Glutamatergic neuron (in vitro differentiated cells): ENCODE measurements at regions not wholly inside any gene's neighbourhood (a gene's known extent, or its start where the extent isn't known, plus 50 kb on each side); places are given as distances from the start of the nearest gene placed in this dataset.
A peak's percentile ranks its signal among the peaks of the same experiment; 100 is the strongest.
"Not testable (repeated sequence)": the region's sequence is repeated elsewhere in the genome, so short reads cannot be mapped to it uniquely, and the experiment has no call there.

ENCODE experiments used
- DNase-seq: peaks from one replicate; pipeline ENCODE4 v3.0.0; 2022
- H3K27ac Mint-ChIP-seq: one replicate; pipeline ENCODE4 v1.8.0; 2020; ENCODE audit warnings: mild to moderate bottlenecking, mixed read lengths, inconsistent platforms; ENCODE audit not compliant: unreplicated experiment
- H3K27me3 Mint-ChIP-seq: one replicate; pipeline ENCODE4 v1.8.0; 2020; ENCODE audit warnings: mild to moderate bottlenecking, moderate library complexity, mixed read lengths, inconsistent platforms; ENCODE audit not compliant: unreplicated experiment
- H3K36me3 Mint-ChIP-seq: one replicate; pipeline ENCODE4 v1.8.0; 2020; ENCODE audit warnings: mild to moderate bottlenecking, mixed read lengths, inconsistent platforms; ENCODE audit not compliant: unreplicated experiment
- H3K4me1 Mint-ChIP-seq: one replicate; pipeline ENCODE4 v1.8.0; 2020; ENCODE audit warnings: mild to moderate bottlenecking, low read depth, mixed read lengths, inconsistent platforms; ENCODE audit not compliant: unreplicated experiment
- H3K4me3 Mint-ChIP-seq: one replicate; pipeline ENCODE4 v1.8.0; 2020; ENCODE audit warnings: mild to moderate bottlenecking, mixed read lengths, inconsistent platforms; ENCODE audit not compliant: unreplicated experiment
- H3K9me3 Mint-ChIP-seq: one replicate; pipeline ENCODE4 v1.8.0; 2020; ENCODE audit warnings: mild to moderate bottlenecking, moderate library complexity, mixed read lengths, inconsistent platforms; ENCODE audit not compliant: unreplicated experiment
- TF ChIP-seq, protein P1 (sequence below): fragments of 200-600 bp; sonication (generic); IDR thresholded peaks from one replicate; pipeline ENCODE4 v1.5.0; 2021; ENCODE audit not compliant: partially characterized antibody, unreplicated experiment

DNA sequence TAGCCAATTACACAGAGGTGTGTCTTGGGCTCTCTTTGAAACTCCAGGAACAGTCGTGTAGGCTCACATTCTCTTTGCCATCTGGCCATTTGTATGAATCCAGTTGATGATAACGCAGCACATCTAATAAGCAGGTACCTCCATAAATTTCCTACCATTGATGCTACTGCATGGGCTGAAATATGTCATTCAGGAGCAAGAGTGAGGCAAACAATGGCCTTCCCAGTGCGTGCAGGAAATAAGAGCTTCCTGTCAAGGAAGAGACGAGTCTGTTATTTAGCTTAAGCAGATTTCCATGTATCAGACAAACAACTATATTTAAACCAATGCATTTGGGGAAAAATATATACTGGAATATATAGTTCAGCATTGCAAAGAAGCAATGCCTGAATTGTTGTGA lies 102.1 kb upstream of the MXRA5 start:
- Mint-ChIP-seq H3K4me3 (no peak overlapping the region), H3K9me3 (peaks cover 1% of the 10 kb centered on the region), H3K27ac (no peak overlapping the region), H3K4me1 (no peaks in the 10 kb centered on the region), H3K36me3 (no peaks in the 10 kb centered on the region), H3K27me3 (no peaks in the 10 kb centered on the region)
- no peak for DNase-seq
- TF ChIP-seq, protein P1, sequence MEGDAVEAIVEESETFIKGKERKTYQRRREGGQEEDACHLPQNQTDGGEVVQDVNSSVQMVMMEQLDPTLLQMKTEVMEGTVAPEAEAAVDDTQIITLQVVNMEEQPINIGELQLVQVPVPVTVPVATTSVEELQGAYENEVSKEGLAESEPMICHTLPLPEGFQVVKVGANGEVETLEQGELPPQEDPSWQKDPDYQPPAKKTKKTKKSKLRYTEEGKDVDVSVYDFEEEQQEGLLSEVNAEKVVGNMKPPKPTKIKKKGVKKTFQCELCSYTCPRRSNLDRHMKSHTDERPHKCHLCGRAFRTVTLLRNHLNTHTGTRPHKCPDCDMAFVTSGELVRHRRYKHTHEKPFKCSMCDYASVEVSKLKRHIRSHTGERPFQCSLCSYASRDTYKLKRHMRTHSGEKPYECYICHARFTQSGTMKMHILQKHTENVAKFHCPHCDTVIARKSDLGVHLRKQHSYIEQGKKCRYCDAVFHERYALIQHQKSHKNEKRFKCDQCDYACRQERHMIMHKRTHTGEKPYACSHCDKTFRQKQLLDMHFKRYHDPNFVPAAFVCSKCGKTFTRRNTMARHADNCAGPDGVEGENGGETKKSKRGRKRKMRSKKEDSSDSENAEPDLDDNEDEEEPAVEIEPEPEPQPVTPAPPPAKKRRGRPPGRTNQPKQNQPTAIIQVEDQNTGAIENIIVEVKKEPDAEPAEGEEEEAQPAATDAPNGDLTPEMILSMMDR = no peak

DNA sequence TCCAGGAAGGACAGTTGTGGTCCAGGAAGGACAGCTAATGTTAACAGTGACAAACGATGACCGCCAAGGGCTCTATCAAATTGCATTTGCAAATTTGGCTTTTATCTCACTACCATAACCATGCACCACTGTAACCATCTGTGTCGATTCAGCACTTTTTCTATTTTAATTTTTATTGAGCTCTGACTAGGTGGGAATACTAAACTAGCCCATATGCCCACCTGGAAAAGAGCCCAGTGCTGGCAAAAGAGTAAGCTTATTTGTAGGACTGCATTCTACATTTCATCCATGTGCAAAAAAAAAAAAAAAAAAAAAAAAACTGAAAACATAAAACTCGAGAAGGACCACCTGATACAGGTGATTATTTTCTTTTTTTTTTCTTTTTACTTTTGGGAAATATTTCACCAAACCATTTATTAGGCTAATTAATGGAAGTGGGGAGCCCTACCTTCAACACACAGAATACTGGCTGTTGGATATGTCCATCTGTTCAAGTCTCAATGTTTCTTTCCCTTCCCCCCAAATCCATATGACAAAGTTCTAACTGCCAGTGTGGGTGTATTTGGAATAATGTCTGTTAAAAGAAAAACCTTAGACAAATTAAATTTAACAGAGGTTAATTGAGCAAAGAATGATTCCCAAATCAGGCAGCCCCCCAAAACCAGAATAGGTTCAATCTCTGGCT lies 99.5 kb upstream of the MXRA5 start:
- Mint-ChIP-seq H3K9me3 (no peaks in the 10 kb centered on the region), H3K4me1 (no peaks in the 10 kb centered on the region), H3K36me3 (no peaks in the 10 kb centered on the region), H3K4me3 (no peak overlapping the region), H3K27ac (no peak overlapping the region), H3K27me3 (no peaks in the 10 kb centered on the region)
- no peak for DNase-seq
- TF ChIP-seq, protein P1 = no peak

DNA sequence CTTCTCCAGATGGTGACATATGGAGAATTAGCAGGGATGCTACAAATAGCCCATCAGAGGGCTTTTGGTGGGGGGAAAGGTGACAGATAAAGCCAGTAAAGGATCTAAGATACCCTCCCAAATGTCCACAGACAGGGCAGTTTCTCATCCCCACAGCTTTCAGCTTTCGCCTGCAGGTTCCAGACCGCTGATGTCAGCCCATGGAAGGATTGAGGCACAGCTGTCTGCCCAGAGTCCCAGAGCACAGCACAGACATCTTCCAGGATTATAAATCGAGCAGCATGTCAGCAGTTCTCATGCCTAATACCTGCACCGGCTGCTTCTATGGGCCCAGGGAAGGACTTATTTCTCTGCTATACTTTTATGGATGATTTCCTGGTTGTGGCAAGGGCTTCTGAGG lies 96.7 kb upstream of the MXRA5 start:
- TF ChIP-seq, protein P1 = no peak
- Mint-ChIP-seq H3K4me3 (no peak overlapping the region), H3K27ac (peak overlapping the region; percentile 22), H3K27me3 (no peaks in the 10 kb centered on the region), H3K4me1 (no peaks in the 10 kb centered on the region), H3K9me3 (no peaks in the 10 kb centered on the region), H3K36me3 (no peaks in the 10 kb centered on the region)
- DNase-seq = no peak

DNA sequence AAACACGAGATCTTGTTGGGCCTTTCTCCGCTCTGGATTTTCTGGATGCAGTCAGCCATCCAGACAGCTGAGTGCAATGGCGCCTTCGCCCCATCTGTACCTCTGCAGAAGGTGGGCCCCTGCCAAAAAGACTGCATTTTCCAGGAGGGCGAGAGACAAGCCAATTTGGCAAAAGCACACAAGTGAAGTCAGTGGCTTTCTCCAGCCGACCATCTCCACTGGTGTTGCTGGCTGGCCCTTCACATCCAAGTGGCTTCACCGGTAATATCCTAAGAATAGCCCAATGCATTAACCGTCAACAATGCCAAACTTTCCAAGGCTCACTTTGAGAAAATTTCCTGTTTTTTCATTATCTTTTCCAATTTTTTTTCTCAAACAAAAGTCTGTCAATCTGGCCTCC lies 96.2 kb upstream of the MXRA5 start:
- Mint-ChIP-seq H3K4me3 (no peak overlapping the region), H3K36me3 (no peaks in the 10 kb centered on the region), H3K27ac (no peak overlapping the region), H3K27me3 (no peaks in the 10 kb centered on the region), H3K9me3 (no peaks in the 10 kb centered on the region), H3K4me1 (no peaks in the 10 kb centered on the region)
- DNase-seq = no peak
- TF ChIP-seq, protein P1 = no peak

DNA sequence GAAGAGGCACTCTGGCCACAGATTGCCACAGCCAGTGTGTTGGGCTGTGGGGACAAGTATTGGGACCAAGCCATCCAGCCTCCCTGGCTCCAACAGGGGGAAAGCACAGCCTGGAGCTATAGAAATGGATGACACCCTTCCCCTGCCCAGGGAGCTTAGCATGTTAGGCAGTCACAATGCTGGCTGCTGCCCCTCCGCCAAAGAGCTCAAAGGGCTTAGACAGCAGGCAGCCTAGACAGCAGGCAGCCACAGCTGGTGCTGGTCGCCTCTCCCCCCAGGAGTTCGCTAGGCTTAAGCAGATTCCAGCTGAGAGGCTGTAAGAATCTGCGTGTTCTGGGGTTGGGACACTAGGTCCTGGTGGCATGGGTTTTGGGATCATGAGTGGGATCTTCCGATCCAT lies 94.5 kb upstream of the MXRA5 start:
- TF ChIP-seq, protein P1 = no peak
- no peak for DNase-seq
- Mint-ChIP-seq H3K27me3 (no peaks in the 10 kb centered on the region), H3K4me3 (no peak overlapping the region), H3K36me3 (no peaks in the 10 kb centered on the region), H3K9me3 (no peaks in the 10 kb centered on the region), H3K27ac (no peak overlapping the region), H3K4me1 (no peaks in the 10 kb centered on the region)

DNA sequence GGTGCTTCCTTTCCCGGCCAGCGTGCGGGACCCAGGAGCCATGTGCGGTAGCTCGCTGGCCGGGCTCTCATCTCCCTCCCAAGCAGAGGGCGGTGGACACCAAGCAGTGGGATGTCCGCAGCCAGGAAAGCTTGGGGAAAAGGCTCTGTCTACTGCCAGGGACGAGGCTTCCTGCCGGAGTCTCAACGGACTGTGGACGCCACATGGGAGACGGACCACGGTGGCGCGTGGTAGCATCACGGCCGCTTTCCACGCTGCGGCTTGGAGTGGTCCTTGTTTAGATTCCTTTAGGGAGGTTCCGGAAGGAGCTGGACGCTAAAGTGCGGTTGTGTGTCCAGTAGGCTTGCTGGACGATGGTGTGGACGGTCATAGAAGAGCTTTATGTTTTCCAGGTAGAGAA lies 89.5 kb upstream of the MXRA5 start:
- not testable (repeated sequence) for H3K27ac Mint-ChIP-seq, H3K4me3 Mint-ChIP-seq, H3K36me3 Mint-ChIP-seq, H3K4me1 Mint-ChIP-seq, H3K27me3 Mint-ChIP-seq, DNase-seq, H3K9me3 Mint-ChIP-seq
